GM10266 (cell line): ENCODE measurements at regions not wholly inside any gene's neighbourhood (a gene's known extent, or its start where the extent isn't known, plus 50 kb on each side); places are given as distances from the start of the nearest gene placed in this dataset.

Experiments
- DNase-seq: peaks from one replicate; pipeline ENCODE4 v3.0.0; 2012; ENCODE audit errors: extremely low spot score
- TF ChIP-seq, protein P1 (sequence below): IDR thresholded peaks from 2 replicates; pipeline ENCODE4 v1.5.1; 2012; ENCODE audit warnings: mild to moderate bottlenecking, low read depth; ENCODE audit not compliant: control insufficient read depth, insufficient read depth; ENCODE audit errors: missing control alignments

DNA sequence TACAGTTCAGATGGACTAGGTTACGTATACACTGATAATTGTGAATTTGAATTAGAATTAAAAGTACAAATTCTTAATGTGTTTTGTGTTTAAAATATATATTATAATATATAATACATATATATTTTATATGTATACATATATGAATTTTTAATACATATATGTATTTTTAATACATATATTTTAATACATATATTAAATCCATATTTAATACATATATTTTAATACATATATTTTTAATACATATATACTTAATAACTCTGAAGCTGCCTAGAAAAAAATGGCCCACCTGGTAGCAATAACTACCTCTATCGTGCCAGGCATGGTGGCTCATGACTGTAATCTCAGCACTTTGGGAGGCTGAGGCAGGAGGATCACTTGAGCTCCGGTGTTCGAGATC, 179.1 kb upstream of the SAMSN1 start:
- TF ChIP-seq, protein P1, sequence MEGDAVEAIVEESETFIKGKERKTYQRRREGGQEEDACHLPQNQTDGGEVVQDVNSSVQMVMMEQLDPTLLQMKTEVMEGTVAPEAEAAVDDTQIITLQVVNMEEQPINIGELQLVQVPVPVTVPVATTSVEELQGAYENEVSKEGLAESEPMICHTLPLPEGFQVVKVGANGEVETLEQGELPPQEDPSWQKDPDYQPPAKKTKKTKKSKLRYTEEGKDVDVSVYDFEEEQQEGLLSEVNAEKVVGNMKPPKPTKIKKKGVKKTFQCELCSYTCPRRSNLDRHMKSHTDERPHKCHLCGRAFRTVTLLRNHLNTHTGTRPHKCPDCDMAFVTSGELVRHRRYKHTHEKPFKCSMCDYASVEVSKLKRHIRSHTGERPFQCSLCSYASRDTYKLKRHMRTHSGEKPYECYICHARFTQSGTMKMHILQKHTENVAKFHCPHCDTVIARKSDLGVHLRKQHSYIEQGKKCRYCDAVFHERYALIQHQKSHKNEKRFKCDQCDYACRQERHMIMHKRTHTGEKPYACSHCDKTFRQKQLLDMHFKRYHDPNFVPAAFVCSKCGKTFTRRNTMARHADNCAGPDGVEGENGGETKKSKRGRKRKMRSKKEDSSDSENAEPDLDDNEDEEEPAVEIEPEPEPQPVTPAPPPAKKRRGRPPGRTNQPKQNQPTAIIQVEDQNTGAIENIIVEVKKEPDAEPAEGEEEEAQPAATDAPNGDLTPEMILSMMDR = no peak
- no peak for DNase-seq

DNA sequence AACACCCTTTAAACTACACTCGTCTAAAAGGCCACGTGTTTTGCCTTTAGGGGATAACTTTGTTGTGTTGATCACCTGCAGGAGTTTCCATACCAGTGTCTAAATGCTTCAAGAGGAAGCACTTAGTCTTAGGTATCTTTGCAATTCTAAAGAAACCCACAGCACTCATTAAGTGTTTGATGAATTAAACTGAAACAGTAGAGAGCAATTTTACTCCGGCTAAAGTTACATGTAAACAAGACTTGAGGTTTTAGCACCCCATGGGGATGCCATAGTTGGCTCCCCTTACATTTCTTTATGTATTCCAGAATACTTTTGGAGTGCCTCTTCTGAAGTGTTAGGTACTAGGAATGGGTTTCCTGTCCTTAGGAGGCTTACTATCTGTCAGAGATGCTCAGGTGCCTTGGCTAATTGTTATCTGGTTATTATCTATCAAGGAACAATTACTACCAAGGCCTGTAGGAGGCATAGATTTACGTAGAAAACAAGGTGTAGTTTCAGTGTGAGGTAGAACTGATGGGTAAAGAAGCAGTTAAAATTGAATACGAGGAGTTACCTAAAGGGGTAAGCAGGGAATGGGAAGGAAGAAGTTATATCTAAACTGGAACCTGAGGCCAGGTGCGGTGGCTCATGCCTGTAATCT, 176.8 kb upstream of the SAMSN1 start:
- TF ChIP-seq, protein P1 = no peak
- DNase-seq = no peak

GRCh38 chr21:14720237-14720636, 174.1 kb upstream of the SAMSN1 start:
- TF ChIP-seq, protein P1 = no peak
- DNase-seq = no peak

DNA sequence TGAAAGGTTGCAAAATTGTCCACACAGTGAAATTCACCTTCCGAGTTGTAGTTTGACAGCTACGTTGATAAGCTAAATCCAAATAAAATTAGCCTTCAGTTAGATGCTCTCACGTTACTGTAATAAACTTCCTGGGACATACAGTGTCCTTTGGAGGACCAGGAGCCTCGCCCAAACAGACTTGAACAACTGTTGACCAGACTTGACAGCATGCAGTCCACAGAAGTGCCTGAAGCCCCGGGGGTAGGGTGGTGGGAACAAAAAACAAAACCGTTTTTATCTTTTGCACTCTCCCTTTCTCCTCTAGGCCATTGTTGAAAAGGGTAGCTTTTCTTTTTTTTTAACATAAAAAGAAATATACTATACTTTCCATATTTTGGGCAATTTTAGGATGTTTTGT, 172.8 kb upstream of the SAMSN1 start:
- no peak for DNase-seq
- TF ChIP-seq, protein P1 = no peak

GRCh38 chr21:14716761-14717396, 170.8 kb upstream of the SAMSN1 start:
- DNase-seq = no peak
- TF ChIP-seq, protein P1 = no peak

GRCh38 chr21:14713109-14713508, 167.0 kb upstream of the SAMSN1 start:
- TF ChIP-seq, protein P1 = no peak
- DNase-seq = no peak

DNA sequence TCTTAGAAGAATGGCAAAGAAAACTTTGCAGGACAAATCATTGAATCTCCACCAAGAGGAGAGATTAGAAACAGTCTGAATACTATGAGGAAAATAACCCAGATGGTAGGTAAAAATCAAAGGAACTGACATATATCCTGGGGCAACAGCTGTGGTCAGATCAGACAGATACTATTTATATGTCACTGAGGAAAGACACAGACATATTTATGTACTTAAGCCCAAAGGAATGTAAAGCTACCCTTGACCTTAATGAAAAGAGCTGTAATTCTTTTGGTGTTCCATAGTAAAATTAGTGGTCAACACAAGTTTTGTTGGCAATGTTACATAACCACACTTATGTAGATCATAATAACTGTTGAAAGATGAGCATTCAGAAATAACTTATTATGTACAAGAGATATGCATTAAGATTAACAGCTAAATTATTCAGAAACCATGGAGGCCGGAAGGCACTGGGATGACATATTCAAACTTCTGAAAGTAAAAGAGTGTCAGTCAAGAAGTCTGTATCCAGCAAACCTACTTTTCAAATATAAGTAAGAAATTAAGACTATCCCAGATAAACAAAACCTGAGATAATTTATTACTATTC, 166.1 kb upstream of the SAMSN1 start:
- TF ChIP-seq, protein P1 = no peak
- no peak for DNase-seq
